MM.1S (cell line): ENCODE measurements at regions not wholly inside any gene's neighbourhood (a gene's known extent, or its start where the extent isn't known, plus 50 kb on each side); places are given as distances from the start of the nearest gene placed in this dataset.

ENCODE experiments used
- DNase-seq: peaks from one replicate; pipeline ENCODE4 v3.0.0-alpha.2; 2015
- H2AFZ ChIP-seq: fragments of 300-600 bp; sonication (generic); 2 replicates; pipeline ENCODE4 v1.6.0; 2016; ENCODE audit warnings: antibody characterized with exemption, low read length
- H3F3A ChIP-seq: fragments of 300-600 bp; sonication (generic); 2 replicates; pipeline ENCODE4 v1.6.1; 2016; ENCODE audit warnings: mild to moderate bottlenecking, antibody characterized with exemption, low read length, moderate library complexity, mixed read lengths; ENCODE audit not compliant: insufficient read depth
- H3K27ac ChIP-seq: fragments of 300-600 bp; sonication (generic); 2 replicates; pipeline ENCODE4 v1.5.1; 2016; ENCODE audit warnings: mild to moderate bottlenecking, low read length
- H3K27me3 ChIP-seq: fragments of 300-600 bp; sonication (generic); replicated peaks from 2 replicates; pipeline ENCODE4 v1.6.0; 2016; ENCODE audit warnings: low read length; ENCODE audit not compliant: insufficient read depth
- H3K36me3 ChIP-seq: fragments of 300-600 bp; sonication (generic); replicated peaks from 2 replicates; pipeline ENCODE4 v1.6.1; 2016; ENCODE audit warnings: mild to moderate bottlenecking, low read length, mixed read lengths; ENCODE audit not compliant: insufficient read depth
- H3K4me1 ChIP-seq: fragments of 300-600 bp; sonication (generic); 2 replicates; pipeline ENCODE4 v1.6.1; 2016; ENCODE audit warnings: low read length, mixed read lengths
- H3K4me2 ChIP-seq: fragments of 300-600 bp; sonication (generic); 2 replicates; pipeline ENCODE4 v1.6.0; 2016; ENCODE audit warnings: low read depth, low read length
- H3K4me3 ChIP-seq: fragments of 300-600 bp; sonication (generic); 2 replicates; pipeline ENCODE4 v1.5.1; 2016; ENCODE audit warnings: low read length, mixed read lengths
- H3K79me2 ChIP-seq: fragments of 300-600 bp; sonication (generic); 2 replicates; pipeline ENCODE4 v1.6.1; 2016; ENCODE audit warnings: mixed run types, low read length, mixed read lengths
- H3K9ac ChIP-seq: fragments of 300-600 bp; sonication (generic); 2 replicates; pipeline ENCODE4 v1.6.1; 2016; ENCODE audit warnings: low read length, mixed read lengths
- H3K9me2 ChIP-seq: fragments of 300-600 bp; sonication (generic); replicated peaks from 2 replicates; pipeline ENCODE4 v1.6.1; 2016; ENCODE audit warnings: mild to moderate bottlenecking, low read length, mixed read lengths; ENCODE audit not compliant: insufficient read depth
- H3K9me3 ChIP-seq: fragments of 300-600 bp; sonication (generic); replicated peaks from 2 replicates; pipeline ENCODE4 v1.6.1; 2016; ENCODE audit warnings: mild to moderate bottlenecking, low read length, mixed read lengths; ENCODE audit not compliant: insufficient read depth
- H4K20me1 ChIP-seq: fragments of 300-600 bp; sonication (generic); 2 replicates; pipeline ENCODE4 v1.6.1; 2016; ENCODE audit warnings: mild to moderate bottlenecking, low read length, moderate library complexity, mixed read lengths; ENCODE audit not compliant: insufficient read depth
- CTCF ChIP-seq: fragments of 300-600 bp; sonication (generic); IDR thresholded peaks from 2 replicates; pipeline ENCODE4 v1.5.1; 2016; ENCODE audit warnings: antibody characterized with exemption, low read length, mixed read lengths
- EZH2 ChIP-seq: fragments of 300-600 bp; sonication (generic); optimal IDR thresholded peaks from 2 replicates; pipeline ENCODE3; 2017; ENCODE audit warnings: low read depth, mild to moderate bottlenecking, antibody characterized with exemption, low read length, mixed read lengths
- EZH2phosphoT487 ChIP-seq: fragments of 300-600 bp; sonication (generic); IDR thresholded peaks from 2 replicates; pipeline ENCODE4 v1.6.1; 2018; ENCODE audit warnings: antibody characterized with exemption, low read length

- Histone ChIP-seq H2AFZ (no peak overlapping the region), H3K36me3 (no peaks in the 10 kb centered on the region), H3K4me3 (no peak overlapping the region), H4K20me1 (no peaks in the 10 kb centered on the region), H3K9me2 (no peaks in the 10 kb centered on the region), H3K27ac (no peak overlapping the region), H3K4me2 (no peak overlapping the region), H3K9me3 (no peaks in the 10 kb centered on the region), H3K79me2 (no peaks in the 10 kb centered on the region), H3K27me3 (no peaks in the 10 kb centered on the region), H3F3A (no peaks in the 10 kb centered on the region), H3K4me1 (no peaks in the 10 kb centered on the region), H3K9ac (no peak overlapping the region)
- no peak for DNase-seq
- TF ChIP-seq CTCF = no peak
- TF ChIP-seq EZH2phosphoT487 = no peak
- no peak for TF ChIP-seq EZH2
Measured at GRCh38 chr1:58200437-58200836, 346.1 kb downstream of the OMA1 start.

- TF ChIP-seq EZH2phosphoT487 (no peak), CTCF (no peak), EZH2 (no peak)
- H4K20me1 ChIP-seq = no peaks in the 10 kb centered on the region
Measured at GRCh38 chr1:58197811-58198210, 348.7 kb downstream of the OMA1 start.

GRCh38 chr1:58190267-58190988, 356.1 kb downstream of the OMA1 start:
- H3K36me3 ChIP-seq = no peaks in the 10 kb centered on the region
- H4K20me1 ChIP-seq = no peaks in the 10 kb centered on the region
- H3K4me3 ChIP-seq = no peak overlapping the region
- H3K9me3 ChIP-seq = no peaks in the 10 kb centered on the region
- DNase-seq = no peak
- H3K4me2 ChIP-seq = no peak overlapping the region
- H3K79me2 ChIP-seq = no peaks in the 10 kb centered on the region
- no peaks in the 10 kb centered on the region for H3K9me2 ChIP-seq
- H3K27me3 ChIP-seq = no peaks in the 10 kb centered on the region
- no peaks in the 10 kb centered on the region for H3F3A ChIP-seq
- no peak overlapping the region for H2AFZ ChIP-seq
- TF ChIP-seq EZH2phosphoT487 (no peak), EZH2 (no peak), CTCF (no peak)
- H3K4me1 ChIP-seq = no peaks in the 10 kb centered on the region
- no peak overlapping the region for H3K9ac ChIP-seq
- no peak overlapping the region for H3K27ac ChIP-seq

More at GRCh38 chr1:58197811-58198210, 348.7 kb downstream of the OMA1 start:
- no peak overlapping the region for H3K9ac ChIP-seq
- H3K36me3 ChIP-seq = no peaks in the 10 kb centered on the region
- no peak overlapping the region for H3K4me2 ChIP-seq
- no peak for DNase-seq
- no peaks in the 10 kb centered on the region for H3F3A ChIP-seq
- H3K27ac ChIP-seq = no peak overlapping the region
- H3K4me3 ChIP-seq = no peak overlapping the region
- H3K9me3 ChIP-seq = no peaks in the 10 kb centered on the region
- H2AFZ ChIP-seq = no peak overlapping the region
- H3K9me2 ChIP-seq = no peaks in the 10 kb centered on the region
- no peaks in the 10 kb centered on the region for H3K79me2 ChIP-seq
- no peaks in the 10 kb centered on the region for H3K27me3 ChIP-seq
- H3K4me1 ChIP-seq = no peaks in the 10 kb centered on the region
